ENCODE measurements at regions not wholly inside any gene's neighbourhood (a gene's known extent, or its start where the extent isn't known, plus 50 kb on each side); places are given as distances from the start of the nearest gene placed in this dataset.

DNA sequence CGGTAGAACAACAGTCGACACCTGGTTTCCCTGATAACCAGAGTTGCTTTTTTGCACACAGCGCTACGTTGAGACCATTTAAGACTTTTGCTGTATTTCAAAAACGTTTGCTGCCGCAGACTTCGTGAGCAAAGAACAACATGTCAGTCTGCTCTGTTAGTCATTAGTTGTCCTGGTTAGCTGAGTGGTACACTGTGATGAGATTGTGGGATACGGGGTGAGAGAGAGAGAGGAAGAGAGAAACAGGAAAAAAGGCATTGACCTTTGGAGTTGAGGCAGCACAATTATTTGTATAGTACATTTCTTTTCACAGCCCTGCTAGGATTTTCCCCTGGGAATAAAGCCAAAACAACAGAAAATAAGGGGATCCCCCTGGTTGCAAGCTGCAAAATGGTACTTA, 306.1 kb upstream of the WWC1 start:
- no peak overlapping the region for H2AFZ ChIP-seq (ENCODE audit: low read length)
- ChIA-PET CTCF (ENCODE audit: unreplicated experiment) (no interaction called here), POLR2A (no interaction called here)
- no peak overlapping the region for H3K4me2 ChIP-seq (ENCODE audit: low read length)
- intact Hi-C loops (cut with micrococcal nuclease; ENCODE audit: unreplicated experiment) = no loop called here
- no peak overlapping the region for H3K4me3 ChIP-seq (ENCODE audit: low read depth, low read length, poor library complexity, severe bottlenecking)
- H3K9me3 ChIP-seq (ENCODE audit: low read length) = no peaks in the 10 kb centered on the region
- TF ChIP-seq, protein P1, sequence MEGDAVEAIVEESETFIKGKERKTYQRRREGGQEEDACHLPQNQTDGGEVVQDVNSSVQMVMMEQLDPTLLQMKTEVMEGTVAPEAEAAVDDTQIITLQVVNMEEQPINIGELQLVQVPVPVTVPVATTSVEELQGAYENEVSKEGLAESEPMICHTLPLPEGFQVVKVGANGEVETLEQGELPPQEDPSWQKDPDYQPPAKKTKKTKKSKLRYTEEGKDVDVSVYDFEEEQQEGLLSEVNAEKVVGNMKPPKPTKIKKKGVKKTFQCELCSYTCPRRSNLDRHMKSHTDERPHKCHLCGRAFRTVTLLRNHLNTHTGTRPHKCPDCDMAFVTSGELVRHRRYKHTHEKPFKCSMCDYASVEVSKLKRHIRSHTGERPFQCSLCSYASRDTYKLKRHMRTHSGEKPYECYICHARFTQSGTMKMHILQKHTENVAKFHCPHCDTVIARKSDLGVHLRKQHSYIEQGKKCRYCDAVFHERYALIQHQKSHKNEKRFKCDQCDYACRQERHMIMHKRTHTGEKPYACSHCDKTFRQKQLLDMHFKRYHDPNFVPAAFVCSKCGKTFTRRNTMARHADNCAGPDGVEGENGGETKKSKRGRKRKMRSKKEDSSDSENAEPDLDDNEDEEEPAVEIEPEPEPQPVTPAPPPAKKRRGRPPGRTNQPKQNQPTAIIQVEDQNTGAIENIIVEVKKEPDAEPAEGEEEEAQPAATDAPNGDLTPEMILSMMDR (conservative IDR thresholded peaks at IDR 0.05; ENCODE audit: low read length) = no peak
- no peak for TF ChIP-seq EZH2phosphoT487 (IDR thresholded peaks at IDR 0.05; ENCODE audit: borderline replicate concordance, low read depth, low read length)
- no peak overlapping the region for H3K27ac ChIP-seq (ENCODE audit: low read depth, low read length, poor library complexity, severe bottlenecking)
- H4K20me1 ChIP-seq (ENCODE audit: insufficient read depth, low read length) = no peaks in the 10 kb centered on the region
- no TSS peak for BruUV-seq (replicated peaks)
- H3K79me2 ChIP-seq (ENCODE audit: insufficient read depth, low read depth, low read length) = no peaks in the 10 kb centered on the region
- no peaks in the 10 kb centered on the region for H3K9me2 ChIP-seq (ENCODE audit: insufficient read depth, low read length)
- no peaks in the 10 kb centered on the region for H3K4me1 ChIP-seq (ENCODE audit: insufficient read depth, low read length, poor library complexity, severe bottlenecking)
- DNase-seq (ENCODE audit: low spot score) = no peak
- no peaks in the 10 kb centered on the region for H3K36me3 ChIP-seq (ENCODE audit: insufficient read depth, low read length)

DNA sequence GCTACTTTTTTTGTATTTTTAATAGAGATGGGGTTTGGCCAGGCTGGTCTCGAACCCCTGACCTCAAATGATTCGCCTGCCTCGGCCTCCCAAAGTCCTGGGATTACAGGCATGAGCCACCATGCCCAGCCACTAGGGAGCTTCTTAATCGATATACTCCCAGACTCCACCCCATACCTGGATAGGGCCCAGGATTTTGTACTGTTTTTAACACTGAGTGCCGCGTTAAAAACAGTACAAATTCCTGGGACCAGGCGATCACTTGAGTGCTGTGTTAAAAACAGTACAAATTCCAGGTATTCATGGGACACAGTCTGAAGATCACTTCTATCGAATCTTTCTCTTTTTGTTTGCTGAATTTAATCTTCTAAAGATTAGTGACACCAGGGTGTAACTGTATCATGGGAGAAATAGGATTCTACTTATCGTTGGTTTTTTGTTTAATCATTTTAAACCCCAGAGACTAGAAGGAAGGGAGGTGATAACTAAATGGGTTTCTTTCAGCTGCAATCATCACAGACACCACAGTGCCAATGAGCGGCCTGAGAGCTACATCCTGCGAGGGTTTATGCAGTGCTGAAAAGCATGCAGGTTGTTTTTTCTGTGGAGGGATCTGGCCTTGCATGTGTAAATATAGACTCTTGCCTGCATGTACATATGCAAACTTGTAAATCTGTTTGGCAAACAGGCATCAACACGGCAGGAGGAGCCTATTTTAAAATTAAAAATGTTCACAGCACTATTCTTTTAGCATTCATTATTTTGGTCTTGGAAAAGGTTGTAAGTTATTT, 303.8 kb upstream of the WWC1 start:
- Histone ChIP-seq H3K4me2 (ENCODE audit: low read length) (no peak overlapping the region), H3K9me2 (ENCODE audit: insufficient read depth, low read length) (no peaks in the 10 kb centered on the region), H3K36me3 (ENCODE audit: insufficient read depth, low read length) (no peaks in the 10 kb centered on the region), H3K79me2 (ENCODE audit: insufficient read depth, low read depth, low read length) (no peaks in the 10 kb centered on the region), H3K27ac (ENCODE audit: low read depth, low read length, poor library complexity, severe bottlenecking) (no peak overlapping the region), H4K20me1 (ENCODE audit: insufficient read depth, low read length) (no peaks in the 10 kb centered on the region), H2AFZ (ENCODE audit: low read length) (no peak overlapping the region), H3K9me3 (ENCODE audit: low read length) (no peaks in the 10 kb centered on the region), H3K4me1 (ENCODE audit: insufficient read depth, low read length, poor library complexity, severe bottlenecking) (no peaks in the 10 kb centered on the region), H3K4me3 (ENCODE audit: low read depth, low read length, poor library complexity, severe bottlenecking) (no peak overlapping the region)
- intact Hi-C loops (cut with micrococcal nuclease; ENCODE audit: unreplicated experiment) = no loop called here
- ChIA-PET POLR2A (interaction anchor here (1.3 kb wide), 1 partner anchor 110 kb away, joined by 3 read pairs; no protein-coding TSS in a partner anchor), CTCF (ENCODE audit: unreplicated experiment) (no interaction called here)
- TF ChIP-seq, protein P1 (conservative IDR thresholded peaks at IDR 0.05; ENCODE audit: low read length) = no peak
- no peak for TF ChIP-seq EZH2phosphoT487 (IDR thresholded peaks at IDR 0.05; ENCODE audit: borderline replicate concordance, low read depth, low read length)
- no TSS peak for BruUV-seq (replicated peaks)
- no peak for DNase-seq (ENCODE audit: low spot score)

- BruUV-seq (replicated peaks) = no TSS peak
- ChIA-PET CTCF (ENCODE audit: unreplicated experiment) (no interaction called here), POLR2A (interaction anchor here (1.4 kb wide), 1 partner anchor 18 kb away, joined by 3 read pairs; no protein-coding TSS in a partner anchor)
Observed at GRCh38 chr5:167992868-167993267, 298.6 kb upstream of the WWC1 start.

More at GRCh38 chr5:167992868-167993267, 298.6 kb upstream of the WWC1 start:
- H3K9me3 ChIP-seq (ENCODE audit: low read length) = no peaks in the 10 kb centered on the region
- H4K20me1 ChIP-seq (ENCODE audit: insufficient read depth, low read length) = no peaks in the 10 kb centered on the region
- intact Hi-C loops (cut with micrococcal nuclease; ENCODE audit: unreplicated experiment) = no loop called here
- H3K4me1 ChIP-seq (ENCODE audit: insufficient read depth, low read length, poor library complexity, severe bottlenecking) = no peaks in the 10 kb centered on the region
- H2AFZ ChIP-seq (ENCODE audit: low read length) = no peak overlapping the region
- H3K9me2 ChIP-seq (ENCODE audit: insufficient read depth, low read length) = no peaks in the 10 kb centered on the region
- H3K4me2 ChIP-seq (ENCODE audit: low read length) = no peak overlapping the region
- H3K4me3 ChIP-seq (ENCODE audit: low read depth, low read length, poor library complexity, severe bottlenecking) = no peak overlapping the region
- no peaks in the 10 kb centered on the region for H3K36me3 ChIP-seq (ENCODE audit: insufficient read depth, low read length)
- no peak for DNase-seq (ENCODE audit: low spot score)
- H3K27ac ChIP-seq (ENCODE audit: low read depth, low read length, poor library complexity, severe bottlenecking) = no peak overlapping the region
- H3K79me2 ChIP-seq (ENCODE audit: insufficient read depth, low read depth, low read length) = no peaks in the 10 kb centered on the region
- TF ChIP-seq, protein P1 (conservative IDR thresholded peaks at IDR 0.05; ENCODE audit: low read length) = no peak
- TF ChIP-seq EZH2phosphoT487 (IDR thresholded peaks at IDR 0.05; ENCODE audit: borderline replicate concordance, low read depth, low read length) = no peak
